Mesendoderm (in vitro differentiated cells): ENCODE measurements at regions not wholly inside any gene's neighbourhood (a gene's known extent, or its start where the extent isn't known, plus 50 kb on each side); places are given as distances from the start of the nearest gene placed in this dataset.

Experiments
- DNase-seq: peaks from one replicate; pipeline ENCODE4 v3.0.0; 2013
- H2AK5ac ChIP-seq: 2 replicates; pipeline ENCODE4 v1.6.1; 2013; ENCODE audit warnings: low read length, inconsistent platforms
- H2BK120ac ChIP-seq: 2 replicates; pipeline ENCODE4 v1.6.1; 2013; ENCODE audit warnings: low read depth, mild to moderate bottlenecking, low read length, moderate library complexity, mixed read lengths
- H2BK15ac ChIP-seq: replicated peaks from 2 replicates; pipeline ENCODE4 v1.6.1; 2013; ENCODE audit warnings: low read depth, mild to moderate bottlenecking, moderate library complexity
- H2BK5ac ChIP-seq: 2 replicates; pipeline ENCODE4 v1.6.1; 2013; ENCODE audit warnings: low read length, inconsistent platforms
- H3K18ac ChIP-seq: 2 replicates; pipeline ENCODE4 v1.6.1; 2013; ENCODE audit warnings: mild to moderate bottlenecking, low read length, mixed read lengths
- H3K23ac ChIP-seq: one replicate; pipeline ENCODE4 v1.6.1; 2013; ENCODE audit warnings: low read length
- H3K27ac ChIP-seq: 2 replicates; pipeline ENCODE4 v1.5.1; 2013; ENCODE audit warnings: low read depth, mild to moderate bottlenecking, inconsistent platforms, low read length, moderate library complexity
- H3K27me3 ChIP-seq: 2 replicates; pipeline ENCODE4 v1.6.1; 2013; ENCODE audit warnings: low read length, control low read depth, mild to moderate bottlenecking, inconsistent platforms; ENCODE audit not compliant: insufficient read depth, poor library complexity
- H3K36me3 ChIP-seq: 2 replicates; pipeline ENCODE4 v1.6.1; 2013; ENCODE audit warnings: low read length, inconsistent platforms; ENCODE audit not compliant: control insufficient read depth, insufficient read depth
- H3K4ac ChIP-seq: one replicate; pipeline ENCODE4 v1.6.1; 2013; ENCODE audit warnings: low read depth, mild to moderate bottlenecking, low read length, moderate library complexity
- H3K4me1 ChIP-seq: 2 replicates; pipeline ENCODE4 v1.6.1; 2013; ENCODE audit warnings: low read depth, low read length, inconsistent platforms; ENCODE audit not compliant: control insufficient read depth
- H3K4me2 ChIP-seq: 2 replicates; pipeline ENCODE4 v1.6.1; 2013; ENCODE audit warnings: low read length
- H3K4me3 ChIP-seq: 2 replicates; pipeline ENCODE4 v1.5.1; 2013; ENCODE audit warnings: mild to moderate bottlenecking, low read length
- H3K56ac ChIP-seq: one replicate; pipeline ENCODE4 v1.6.1; 2013; ENCODE audit warnings: low read length
- H3K79me1 ChIP-seq: 2 replicates; pipeline ENCODE4 v1.6.1; 2013; ENCODE audit warnings: low read length, inconsistent platforms
- H3K79me2 ChIP-seq: 2 replicates; pipeline ENCODE4 v1.6.1; 2013; ENCODE audit warnings: mild to moderate bottlenecking, low read length; ENCODE audit not compliant: control insufficient read depth, insufficient read depth
- H3K9ac ChIP-seq: 2 replicates; pipeline ENCODE4 v1.6.1; 2013; ENCODE audit warnings: low read length, inconsistent platforms
- H4K5ac ChIP-seq: one replicate; pipeline ENCODE4 v1.6.1; 2013; ENCODE audit warnings: low read length
- H4K8ac ChIP-seq: one replicate; pipeline ENCODE4 v1.6.1; 2013; ENCODE audit warnings: low read depth, mild to moderate bottlenecking, control low read depth, low read length, moderate library complexity
- WGBS: extraction: QIAGEN DNeasy Blood & Tissue Kit; methylation state at CpG from one replicate; pipeline ENCODE4 v1.1.7; 2013; ENCODE audit warnings: low lambda C conversion rate, missing lambda C conversion rate; ENCODE audit not compliant: insufficient coverage; ENCODE audit errors: extremely low coverage; 5-methylcytosine and 5-hydroxymethylcytosine counted together

GRCh38 chr10:58992830-58993460, 183.5 kb upstream of the PHYHIPL start:
- Histone ChIP-seq H3K27ac (no peak overlapping the region), H3K18ac (no peak overlapping the region), H3K79me1 (no peaks in the 10 kb centered on the region), H3K4me2 (no peak overlapping the region), H2BK120ac (no peak overlapping the region), H3K4me1 (no peaks in the 10 kb centered on the region), H2BK15ac (no peak overlapping the region), H3K9ac (no peak overlapping the region), H2AK5ac (no peak overlapping the region), H4K8ac (no peak overlapping the region), H3K79me2 (no peaks in the 10 kb centered on the region), H3K56ac (no peak overlapping the region), H3K36me3 (no peaks in the 10 kb centered on the region), H3K4me3 (no peak overlapping the region), H3K27me3 (no peaks in the 10 kb centered on the region), H2BK5ac (no peak overlapping the region), H3K23ac (no peak overlapping the region), H3K4ac (no peak overlapping the region), H4K5ac (no peak overlapping the region)
- DNase-seq, result no peak
- no CpG with 5 or more reads among the region's 4 CpGs for WGBS

- Histone ChIP-seq H4K5ac (no peak overlapping the region), H2BK120ac (no peak overlapping the region), H4K8ac (no peak overlapping the region), H3K4me2 (no peak overlapping the region), H3K4me1 (no peaks in the 10 kb centered on the region), H3K4ac (no peak overlapping the region), H2BK15ac (no peak overlapping the region), H3K79me2 (no peaks in the 10 kb centered on the region), H2BK5ac (no peak overlapping the region), H3K27ac (no peak overlapping the region), H3K9ac (no peak overlapping the region), H2AK5ac (no peak overlapping the region), H3K18ac (no peak overlapping the region), H3K27me3 (no peaks in the 10 kb centered on the region), H3K36me3 (no peaks in the 10 kb centered on the region), H3K23ac (no peak overlapping the region), H3K56ac (no peak overlapping the region), H3K4me3 (no peak overlapping the region), H3K79me1 (no peaks in the 10 kb centered on the region)
- no peak for DNase-seq
- no CpG with 5 or more reads among the region's 7 CpGs for WGBS
These were observed 182.8 kb upstream of the PHYHIPL start for GRCh38 chr10:58993480-58994221.

GRCh38 chr10:58994226-58995057, 182.0 kb upstream of the PHYHIPL start:
- Histone ChIP-seq H3K4ac (no peak overlapping the region), H3K4me3 (no peak overlapping the region), H3K36me3 (no peaks in the 10 kb centered on the region), H3K79me1 (no peaks in the 10 kb centered on the region), H2BK5ac (no peak overlapping the region), H3K4me1 (no peaks in the 10 kb centered on the region), H3K18ac (no peak overlapping the region), H4K8ac (no peak overlapping the region), H3K23ac (no peak overlapping the region), H3K27me3 (no peaks in the 10 kb centered on the region), H3K79me2 (no peaks in the 10 kb centered on the region), H3K4me2 (no peak overlapping the region), H2BK120ac (no peak overlapping the region), H3K56ac (no peak overlapping the region), H2AK5ac (no peak overlapping the region), H2BK15ac (no peak overlapping the region), H4K5ac (no peak overlapping the region), H3K27ac (no peak overlapping the region), H3K9ac (no peak overlapping the region)
- DNase-seq, result no peak
- no CpG with 5 or more reads among the region's 4 CpGs for WGBS

GRCh38 chr10:58995058-58995596, 181.3 kb upstream of the PHYHIPL start:
- no peak for DNase-seq
- no CpG with 5 or more reads among the region's 6 CpGs for WGBS

GRCh38 chr10:58996063-58996462, 180.4 kb upstream of the PHYHIPL start:
- H3K79me1 ChIP-seq, result no peaks in the 10 kb centered on the region
- no peak overlapping the region for H2BK5ac ChIP-seq
- H3K4me1 ChIP-seq, result no peaks in the 10 kb centered on the region
- H3K18ac ChIP-seq, result no peak overlapping the region
- WGBS, result no CpG with 5 or more reads among the region's 2 CpGs
- H2BK120ac ChIP-seq, result no peak overlapping the region
- no peak overlapping the region for H3K56ac ChIP-seq
- H3K36me3 ChIP-seq, result no peaks in the 10 kb centered on the region
- no peak overlapping the region for H3K27ac ChIP-seq
- H3K79me2 ChIP-seq, result no peaks in the 10 kb centered on the region
- H4K8ac ChIP-seq, result no peak overlapping the region
- no peak overlapping the region for H4K5ac ChIP-seq
- H3K27me3 ChIP-seq, result no peaks in the 10 kb centered on the region
- no peak overlapping the region for H3K4me3 ChIP-seq
- no peak overlapping the region for H2BK15ac ChIP-seq
- H3K23ac ChIP-seq, result no peak overlapping the region
- no peak overlapping the region for H3K4me2 ChIP-seq
- DNase-seq, result no peak
- no peak overlapping the region for H3K4ac ChIP-seq
- H2AK5ac ChIP-seq, result no peak overlapping the region
- H3K9ac ChIP-seq, result no peak overlapping the region

More at GRCh38 chr10:58995058-58995596, 181.3 kb upstream of the PHYHIPL start:
- no peak overlapping the region for H2BK5ac ChIP-seq
- no peak overlapping the region for H3K4ac ChIP-seq
- H3K27me3 ChIP-seq, result no peaks in the 10 kb centered on the region
- no peak overlapping the region for H3K9ac ChIP-seq
- no peaks in the 10 kb centered on the region for H3K4me1 ChIP-seq
- H2BK15ac ChIP-seq, result no peak overlapping the region
- no peak overlapping the region for H3K18ac ChIP-seq
- no peak overlapping the region for H4K5ac ChIP-seq
- H3K4me2 ChIP-seq, result no peak overlapping the region
- H3K79me2 ChIP-seq, result no peaks in the 10 kb centered on the region
- H2BK120ac ChIP-seq, result no peak overlapping the region
- no peak overlapping the region for H3K56ac ChIP-seq
- H3K4me3 ChIP-seq, result no peak overlapping the region
- H3K79me1 ChIP-seq, result no peaks in the 10 kb centered on the region
- H3K23ac ChIP-seq, result no peak overlapping the region
- H4K8ac ChIP-seq, result no peak overlapping the region
- no peak overlapping the region for H3K27ac ChIP-seq
- no peaks in the 10 kb centered on the region for H3K36me3 ChIP-seq
- H2AK5ac ChIP-seq, result no peak overlapping the region
